ENCODE measurements at regions not wholly inside any gene's neighbourhood (a gene's known extent, or its start where the extent isn't known, plus 50 kb on each side); places are given as distances from the start of the nearest gene placed in this dataset.

- no peak for DNase-seq
Measured at GRCh38 chr16:66240631-66241395, 125.7 kb upstream of the CDH5 start.

- DNase-seq: no peak
Measured at GRCh38 chr16:66240088-66240487, 126.4 kb upstream of the CDH5 start.

- DNase-seq: no peak
Measured at GRCh38 chr16:66238696-66239095, 127.8 kb upstream of the CDH5 start.

- no peak for DNase-seq
Measured at GRCh38 chr16:66236301-66236700, 130.2 kb upstream of the CDH5 start.

GRCh38 chr16:66231452-66232160, 134.9 kb upstream of the CDH5 start:
- no peak for DNase-seq

- DNase-seq: no peak
Measured at GRCh38 chr16:66229651-66230050, 136.8 kb upstream of the CDH5 start.

- no peak for DNase-seq
Measured at GRCh38 chr16:66228792-66229191, 137.7 kb upstream of the CDH5 start.

- no peak for DNase-seq
Measured at GRCh38 chr16:66227766-66228530, 138.5 kb upstream of the CDH5 start.

GRCh38 chr16:66226762-66227161, 139.7 kb upstream of the CDH5 start:
- DNase-seq: no peak

GRCh38 chr16:66225696-66226095, 140.8 kb upstream of the CDH5 start:
- no peak for DNase-seq

GRCh38 chr16:66224626-66225025, 141.9 kb upstream of the CDH5 start:
- DNase-seq: no peak

- no peak for DNase-seq
Measured at GRCh38 chr16:66224186-66224585, 142.3 kb upstream of the CDH5 start.

GRCh38 chr16:66223176-66223780, 143.2 kb upstream of the CDH5 start:
- no peak for DNase-seq

- no peak for DNase-seq
Measured at GRCh38 chr16:66222756-66223155, 143.7 kb upstream of the CDH5 start.

- no peak for DNase-seq
Measured at GRCh38 chr16:66220702-66221101, 145.8 kb upstream of the CDH5 start.

GRCh38 chr16:66219491-66219890, 147.0 kb upstream of the CDH5 start:
- DNase-seq: no peak

GRCh38 chr16:66212428-66212827, 154.1 kb upstream of the CDH5 start:
- DNase-seq: no peak

GRCh38 chr16:66211651-66212050, 154.8 kb upstream of the CDH5 start:
- no peak for DNase-seq

GRCh38 chr16:66207883-66208265, 158.6 kb upstream of the CDH5 start:
- DNase-seq: no peak

- no peak for DNase-seq
Measured at GRCh38 chr16:66207139-66207882, 159.2 kb upstream of the CDH5 start.

- no peak for DNase-seq
Measured at GRCh38 chr16:66206363-66206762, 160.1 kb upstream of the CDH5 start.

Measured in NCI-H1417 (cell line).